GM21423 (cell line): ENCODE measurements at regions not wholly inside any gene's neighbourhood (a gene's known extent, or its start where the extent isn't known, plus 50 kb on each side); places are given as distances from the start of the nearest gene placed in this dataset.

Source experiments
- ATAC-seq: cut with Tn5 transposase; IDR thresholded peaks from one replicate; pipeline ENCODE4 v1.9.1; 2021; ENCODE audit warnings: mild to moderate bottlenecking, moderate library complexity; ENCODE audit not compliant: unreplicated experiment

GRCh38 chr9:79357194-79357593, 214.6 kb upstream of the TLE4 start:
- no peak for ATAC-seq

- ATAC-seq = no peak
Measured at GRCh38 chr9:79357616-79358015, 214.1 kb upstream of the TLE4 start.

GRCh38 chr9:79360387-79361347, 211.1 kb upstream of the TLE4 start:
- ATAC-seq = no peak

GRCh38 chr9:79362100-79363081, 209.4 kb upstream of the TLE4 start:
- no peak for ATAC-seq

- ATAC-seq = no peak
Measured at GRCh38 chr9:79369676-79370075, 202.1 kb upstream of the TLE4 start.

- no peak for ATAC-seq
Measured at GRCh38 chr9:79371301-79371700, 200.5 kb upstream of the TLE4 start.

GRCh38 chr9:79371948-79372555, 199.7 kb upstream of the TLE4 start:
- no peak for ATAC-seq

- ATAC-seq = no peak
Measured at GRCh38 chr9:79377339-79377855, 194.4 kb upstream of the TLE4 start.

- no peak for ATAC-seq
Measured at GRCh38 chr9:79378107-79378506, 193.7 kb upstream of the TLE4 start.

- no peak for ATAC-seq
Measured at GRCh38 chr9:79382044-79382443, 189.7 kb upstream of the TLE4 start.

GRCh38 chr9:79382458-79382857, 189.3 kb upstream of the TLE4 start:
- no peak for ATAC-seq

- no peak for ATAC-seq
Measured at GRCh38 chr9:79383096-79383495, 188.7 kb upstream of the TLE4 start.

- no peak for ATAC-seq
Measured at GRCh38 chr9:79384091-79384490, 187.7 kb upstream of the TLE4 start.

- no peak for ATAC-seq
Measured at GRCh38 chr9:79384501-79384900, 187.3 kb upstream of the TLE4 start.

- ATAC-seq = no peak
Measured at GRCh38 chr9:79387101-79387835, 184.5 kb upstream of the TLE4 start.

GRCh38 chr9:79390077-79390698, 181.6 kb upstream of the TLE4 start:
- no peak for ATAC-seq

- ATAC-seq = no peak
Measured at GRCh38 chr9:79390781-79391770, 180.7 kb upstream of the TLE4 start.

- ATAC-seq = no peak
Measured at GRCh38 chr9:79395228-79395627, 176.5 kb upstream of the TLE4 start.

GRCh38 chr9:79395755-79396154, 176.0 kb upstream of the TLE4 start:
- no peak for ATAC-seq
